ENCODE measurements at regions not wholly inside any gene's neighbourhood (a gene's known extent, or its start where the extent isn't known, plus 50 kb on each side); places are given as distances from the start of the nearest gene placed in this dataset.

DNA sequence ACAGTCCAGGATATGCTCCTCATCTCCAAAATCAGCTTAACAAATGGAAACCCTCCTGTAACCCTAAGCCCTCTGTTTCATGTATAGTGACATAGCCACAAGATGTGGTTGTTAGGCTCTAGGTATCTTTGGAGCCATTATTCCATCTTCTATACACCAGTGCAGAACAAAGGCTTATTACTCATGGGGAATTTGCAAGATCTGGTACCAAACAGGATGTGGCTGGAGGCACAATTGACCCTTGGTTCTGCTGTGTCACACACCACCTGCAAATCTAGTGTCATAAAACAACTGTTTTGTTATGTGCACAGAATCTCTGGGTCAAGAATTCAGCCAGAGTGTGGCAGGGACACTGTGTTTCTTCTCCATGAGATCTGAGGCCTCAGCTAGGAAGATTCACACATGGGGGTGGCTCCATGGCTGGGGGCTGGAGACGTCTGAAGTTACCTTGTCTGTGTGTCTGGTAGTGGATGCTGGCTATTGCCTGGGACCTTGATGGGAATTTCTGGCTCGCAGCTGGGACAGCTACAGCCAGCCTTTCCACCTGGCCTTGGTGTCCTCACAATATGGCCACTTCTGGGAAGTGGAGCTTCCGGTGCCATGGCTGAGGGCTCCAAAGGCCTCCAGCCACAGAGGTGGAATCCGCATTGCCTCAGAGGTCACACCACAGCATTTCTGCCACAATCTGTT is 369.9 kb downstream of the CDH26 start:
- DNase-seq (no peak), ATAC-seq (no peak)
- intact Hi-C loops (cut with DNase I, micrococcal nuclease) = no loop called here

DNA sequence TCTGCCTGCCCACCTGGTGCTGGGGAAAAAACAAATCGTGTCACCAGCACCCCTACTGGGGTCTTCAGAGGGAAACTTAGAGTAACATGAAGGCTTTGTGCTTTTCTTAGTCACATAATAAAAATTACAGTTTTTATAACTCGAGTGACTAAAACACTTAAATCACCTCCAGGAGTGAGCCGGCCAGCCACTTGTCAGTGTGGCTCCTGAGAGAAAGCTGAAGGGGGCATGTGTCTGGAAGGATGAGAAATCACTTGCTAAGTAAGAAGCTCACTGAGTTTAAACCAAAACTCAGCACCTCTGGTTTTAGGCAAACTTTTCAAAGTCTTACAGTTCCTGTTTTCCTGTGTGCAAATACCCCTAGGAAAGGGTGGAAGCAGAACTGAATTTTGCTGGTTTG is 372.2 kb downstream of the CDH26 start:
- intact Hi-C loops (cut with DNase I, micrococcal nuclease) = no loop called here
- ATAC-seq (no peak), DNase-seq (no peak)

DNA sequence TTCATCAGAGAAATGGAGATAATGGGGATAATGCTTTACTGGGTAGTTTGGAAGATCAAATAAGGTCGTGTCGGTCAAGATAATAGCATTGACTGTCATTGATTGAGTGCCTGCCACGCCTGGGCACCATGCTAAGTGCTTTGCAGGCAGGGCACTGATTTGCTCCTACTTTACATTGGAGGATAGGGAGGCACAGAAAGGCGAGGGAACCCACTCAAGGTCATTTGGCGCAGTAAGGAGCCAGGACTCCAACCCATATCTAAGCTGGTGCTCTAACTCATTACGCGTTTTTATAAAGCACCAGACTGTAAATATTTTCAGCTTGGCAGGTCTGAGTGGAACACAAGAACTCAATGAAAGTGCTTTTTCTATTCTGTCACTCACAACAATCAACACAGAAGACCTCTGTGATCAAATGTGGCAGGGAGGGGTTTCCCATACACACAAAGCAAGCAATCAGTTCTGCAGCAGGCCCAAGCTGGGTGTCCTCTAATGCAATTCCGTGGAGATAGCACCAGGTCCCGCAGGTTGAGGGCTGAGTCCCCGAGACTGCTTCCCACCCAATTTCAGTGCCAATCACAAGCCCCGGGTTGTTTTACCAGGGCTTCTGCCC is 373.6 kb downstream of the CDH26 start:
- ATAC-seq = no peak
- no peak for DNase-seq
- intact Hi-C loops (cut with DNase I, micrococcal nuclease) = no loop called here

DNA sequence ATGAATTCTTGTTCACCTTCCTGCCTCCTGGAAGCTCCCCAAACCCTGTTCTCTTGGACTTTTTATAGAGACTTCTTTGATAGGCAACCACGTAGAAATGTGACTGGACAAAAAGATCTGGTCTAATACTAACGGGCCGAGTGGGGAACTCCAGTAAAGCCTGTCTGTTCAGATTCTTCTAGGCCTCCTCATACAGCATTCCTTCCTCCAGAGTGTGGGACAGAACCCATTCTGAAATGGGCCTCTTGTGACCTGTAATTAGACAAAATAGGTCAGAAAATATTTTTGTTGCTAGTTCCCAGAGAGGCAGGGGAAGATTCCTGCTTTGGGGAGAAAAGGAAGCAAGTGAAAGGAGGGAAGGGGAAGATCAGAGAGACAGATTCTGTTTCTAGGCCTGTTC is 374.3 kb downstream of the CDH26 start:
- no peak for ATAC-seq

DNA sequence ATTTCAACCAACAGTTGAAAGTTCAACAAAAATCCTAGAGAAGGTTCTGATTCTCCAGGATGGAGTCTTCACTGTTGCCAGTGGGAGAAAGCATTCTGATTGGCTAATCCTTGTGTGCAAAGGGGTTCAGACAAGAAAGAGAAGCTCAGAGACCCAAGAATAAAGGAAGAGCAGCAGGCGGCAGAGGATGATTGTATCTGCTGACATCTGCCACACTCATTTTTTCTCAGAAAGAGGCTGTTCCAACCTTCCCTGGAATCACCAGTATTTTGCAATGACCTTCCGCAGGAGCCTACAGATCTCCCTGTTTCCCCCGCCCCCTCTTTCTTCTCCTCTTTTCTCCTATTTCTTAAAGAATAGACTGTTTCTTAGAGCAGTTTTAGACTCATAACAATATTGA is 376.7 kb downstream of the CDH26 start:
- no peak for DNase-seq
- no peak for ATAC-seq
- intact Hi-C loops (cut with DNase I, micrococcal nuclease) = no loop called here

More for the DNA sequence above, 374.3 kb downstream of the CDH26 start:
- intact Hi-C loops (cut with DNase I, micrococcal nuclease) = no loop called here
- no peak for DNase-seq

DNA sequence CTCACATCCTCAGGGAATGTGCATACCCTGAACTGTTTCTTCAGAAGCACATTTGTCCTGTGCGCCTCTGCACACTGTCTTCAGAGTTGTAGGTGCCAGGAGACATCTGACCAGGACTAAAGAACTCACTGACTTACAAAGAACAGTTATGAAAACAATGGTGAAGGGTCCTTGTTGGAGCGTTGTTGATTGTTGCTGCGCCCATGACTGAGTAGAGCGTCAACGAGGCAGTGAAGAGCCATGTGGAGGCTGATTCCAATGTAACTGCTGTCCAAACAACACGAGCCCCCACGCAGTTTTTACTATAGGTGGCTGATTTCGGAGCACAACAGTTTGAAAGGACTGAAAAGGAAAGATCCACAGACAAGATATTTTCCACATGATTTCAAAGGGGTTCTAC is 380.3 kb downstream of the CDH26 start:
- DNase-seq (no peak), ATAC-seq (no peak)

DNA sequence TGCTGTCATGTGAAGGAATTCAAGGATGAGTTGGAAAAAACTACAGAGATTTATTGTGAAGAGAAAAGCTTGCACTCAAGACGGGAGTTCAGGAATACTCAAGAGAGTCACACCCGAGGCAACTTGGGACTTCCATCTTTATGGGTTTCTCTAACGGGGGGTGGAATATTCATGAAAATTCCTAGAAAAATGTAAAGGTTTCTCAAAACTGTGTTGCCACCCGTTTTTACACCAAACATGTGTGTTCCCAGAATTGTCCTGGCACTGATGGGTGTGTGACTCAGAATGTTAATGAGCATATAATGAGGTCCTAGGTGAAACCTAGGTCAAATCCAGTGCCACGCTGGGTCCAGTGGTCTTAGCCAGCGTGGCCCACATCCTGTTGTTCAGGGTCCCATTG is 381.5 kb downstream of the CDH26 start:
- intact Hi-C loops (cut with DNase I, micrococcal nuclease) = no loop called here
- ATAC-seq = no peak
- no peak for DNase-seq

More for the DNA sequence above, 380.3 kb downstream of the CDH26 start:
- intact Hi-C loops (cut with DNase I, micrococcal nuclease) = no loop called here

DNA sequence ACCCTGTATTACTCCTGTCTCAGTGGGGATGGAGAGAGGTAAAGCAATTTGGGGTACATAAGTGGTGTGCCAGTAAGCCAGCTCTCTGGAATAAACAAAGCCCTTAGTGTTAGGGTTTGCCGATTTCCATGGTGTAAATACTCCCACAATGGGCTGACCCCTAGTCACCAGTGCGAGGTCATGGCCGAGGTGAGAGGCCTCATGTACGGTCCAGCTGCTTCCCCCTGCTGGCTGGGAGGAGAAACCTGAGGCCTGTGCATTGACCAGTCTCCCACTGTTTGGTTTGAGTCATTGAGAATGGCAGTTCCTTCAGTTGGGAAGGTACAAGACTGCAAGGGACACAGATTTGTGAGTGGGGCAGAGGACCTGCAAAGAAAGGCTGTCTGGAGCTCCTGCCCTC is 382.0 kb downstream of the CDH26 start:
- intact Hi-C loops (cut with DNase I, micrococcal nuclease) = no loop called here
- ATAC-seq = no peak
- DNase-seq = no peak

DNA sequence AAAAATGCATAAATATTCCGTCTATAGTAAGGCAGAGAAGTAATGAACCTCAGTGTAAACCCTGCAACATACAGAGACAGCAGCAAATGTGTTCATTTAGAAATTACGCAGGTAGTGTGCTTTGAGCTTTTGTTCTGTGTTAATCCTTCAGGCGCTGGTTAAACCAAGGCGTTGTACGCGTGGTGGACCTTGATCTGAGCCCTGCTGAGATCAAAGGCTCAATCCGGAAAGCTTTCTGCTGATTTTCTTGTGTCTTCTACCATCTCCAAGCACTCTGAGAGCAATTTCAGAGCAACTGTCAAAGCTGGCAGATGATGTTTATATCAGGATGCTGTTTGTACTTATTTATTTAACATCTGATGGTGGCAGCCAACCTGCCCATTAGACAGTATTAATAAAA is 382.8 kb downstream of the CDH26 start:
- intact Hi-C loops (cut with DNase I, micrococcal nuclease) = no loop called here
- ATAC-seq = peak; percentile 68
- DNase-seq = no peak

DNA sequence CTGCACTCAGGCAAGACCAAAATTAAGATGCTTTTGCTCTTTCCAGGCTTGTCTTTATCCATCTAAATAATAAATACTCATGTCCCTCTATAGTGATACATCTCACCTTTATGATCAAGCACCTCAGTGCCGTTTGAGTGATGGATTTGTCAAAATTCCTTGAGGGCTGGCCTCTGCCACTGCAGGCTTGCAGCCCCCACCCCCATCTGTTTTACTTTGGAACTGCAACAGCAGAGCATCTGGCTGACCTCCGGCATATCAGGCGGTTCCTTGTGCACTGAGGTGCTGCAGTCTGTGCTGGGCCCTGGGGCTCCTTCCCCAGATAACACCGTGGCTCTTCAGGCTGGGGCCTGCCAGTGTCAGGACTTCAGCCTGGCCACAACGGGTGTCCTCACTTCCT is 386.9 kb downstream of the CDH26 start:
- DNase-seq = no peak
- intact Hi-C loops (cut with DNase I, micrococcal nuclease) = no loop called here

DNA sequence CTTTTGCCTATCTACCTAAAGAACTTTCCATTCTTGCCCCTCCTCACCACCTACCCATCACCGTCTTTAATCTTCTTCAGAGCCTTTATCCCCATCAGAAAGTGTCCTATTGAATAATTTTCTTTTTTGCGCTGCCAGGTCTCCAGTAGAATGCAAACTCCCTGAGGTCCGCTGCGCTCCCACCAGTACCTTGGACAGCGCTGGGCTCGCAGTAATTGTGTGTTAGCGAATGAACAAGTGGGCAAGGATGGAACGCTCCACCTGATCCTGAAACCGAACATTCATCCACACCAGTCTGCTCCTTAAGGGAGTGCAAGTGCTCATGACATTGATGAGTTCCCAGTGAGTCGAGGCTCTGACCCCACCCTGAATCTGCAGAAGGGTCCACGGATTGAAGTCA is 391.2 kb downstream of the CDH26 start:
- intact Hi-C loops (cut with DNase I, micrococcal nuclease) = no loop called here
- ATAC-seq (no peak), DNase-seq (no peak)

More for the DNA sequence above, 386.9 kb downstream of the CDH26 start:
- no peak for ATAC-seq

DNA sequence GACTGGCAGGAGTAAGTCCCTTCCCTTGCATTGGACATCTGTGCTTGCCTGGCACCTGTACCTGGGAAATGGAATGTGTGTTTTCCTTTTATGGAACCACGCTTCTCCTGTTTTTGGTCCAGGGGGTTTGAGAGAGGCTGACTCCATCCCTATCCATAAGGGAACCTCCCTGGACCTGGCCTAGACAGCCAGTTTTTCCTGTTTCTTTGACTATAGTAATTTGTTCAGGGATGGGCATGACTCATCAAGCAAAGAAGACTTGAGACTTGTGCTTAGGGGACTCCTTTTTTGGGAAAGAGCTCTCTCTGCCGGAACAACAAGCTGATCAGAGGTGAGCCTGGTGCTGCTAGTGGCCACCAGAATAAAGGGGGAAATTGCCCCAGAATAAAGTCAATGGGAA is 393.8 kb downstream of the CDH26 start:
- no peak for ATAC-seq
- intact Hi-C loops (cut with DNase I, micrococcal nuclease) = no loop called here
- no peak for DNase-seq

DNA sequence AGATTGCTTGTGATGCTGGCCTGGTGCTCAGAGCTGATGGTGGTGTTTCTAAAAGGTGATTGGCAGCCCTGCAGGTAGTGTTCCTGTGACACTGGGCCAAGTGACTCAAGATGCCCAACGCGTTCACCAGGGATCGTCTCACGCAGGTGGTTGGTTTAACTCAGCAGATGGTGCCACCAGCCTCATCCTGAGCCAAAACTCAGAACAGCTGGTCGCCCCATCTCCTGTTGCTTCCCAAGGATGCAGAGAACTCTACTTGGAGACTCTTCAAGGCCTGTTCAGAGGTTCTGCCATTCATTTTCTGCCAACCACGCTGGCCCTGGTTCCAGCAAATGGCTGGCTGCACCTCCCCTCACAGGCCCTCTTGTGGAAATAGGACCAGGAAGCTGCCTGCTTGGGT is 394.4 kb downstream of the CDH26 start:
- intact Hi-C loops (cut with DNase I, micrococcal nuclease) = no loop called here
- no peak for ATAC-seq
- no peak for DNase-seq

DNA sequence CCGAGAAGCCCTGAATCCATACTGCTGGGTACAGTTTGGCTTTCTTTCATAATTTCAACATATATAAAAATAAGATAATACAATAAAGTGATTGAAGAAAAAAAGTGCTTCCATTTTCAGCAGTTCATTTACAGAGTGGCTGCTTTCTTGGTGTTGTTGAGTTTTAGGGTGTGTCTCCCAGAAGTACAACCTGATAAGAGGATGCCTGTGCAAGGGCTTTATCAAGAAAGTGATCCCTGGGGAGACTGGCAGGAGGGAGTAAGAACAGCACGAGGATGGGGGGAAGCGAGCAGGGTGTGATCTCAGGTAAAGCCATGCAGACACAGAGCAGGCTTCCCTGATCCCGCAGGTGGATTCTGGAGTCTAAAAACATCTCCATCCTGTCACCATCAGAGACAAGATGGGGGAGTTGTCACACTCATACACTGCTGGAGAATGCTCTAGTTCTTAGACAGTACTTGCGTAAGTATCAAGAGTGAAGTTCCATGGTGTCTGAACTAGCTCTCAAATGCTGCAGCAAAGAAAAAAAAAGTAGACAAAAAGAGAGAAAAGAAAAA is 395.9 kb downstream of the CDH26 start:
- intact Hi-C loops (cut with DNase I, micrococcal nuclease) = no loop called here
- DNase-seq (no peak), ATAC-seq (peak; percentile 71)

DNA sequence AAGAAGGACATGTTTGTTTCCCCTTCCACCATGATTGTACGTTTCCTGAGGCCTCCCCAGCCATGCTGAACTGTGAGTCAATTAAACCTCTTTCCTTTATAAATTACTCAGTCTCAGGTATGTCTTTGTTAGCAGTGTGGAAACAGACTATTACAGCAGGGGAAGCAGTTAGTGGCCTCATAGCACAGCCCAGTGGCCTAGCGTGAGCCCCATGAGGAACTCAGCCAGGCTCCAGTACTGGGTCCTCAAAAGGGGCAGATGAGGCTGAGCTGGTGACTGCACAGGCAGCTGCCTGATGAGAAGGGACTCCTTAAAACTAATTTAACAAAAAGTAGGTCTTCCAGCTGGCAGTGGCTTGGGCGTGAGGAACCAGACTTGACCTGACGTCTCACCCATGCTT is 399.9 kb downstream of the CDH26 start:
- intact Hi-C loops (cut with DNase I, micrococcal nuclease) = no loop called here
- ATAC-seq (no peak), DNase-seq (no peak)

DNA sequence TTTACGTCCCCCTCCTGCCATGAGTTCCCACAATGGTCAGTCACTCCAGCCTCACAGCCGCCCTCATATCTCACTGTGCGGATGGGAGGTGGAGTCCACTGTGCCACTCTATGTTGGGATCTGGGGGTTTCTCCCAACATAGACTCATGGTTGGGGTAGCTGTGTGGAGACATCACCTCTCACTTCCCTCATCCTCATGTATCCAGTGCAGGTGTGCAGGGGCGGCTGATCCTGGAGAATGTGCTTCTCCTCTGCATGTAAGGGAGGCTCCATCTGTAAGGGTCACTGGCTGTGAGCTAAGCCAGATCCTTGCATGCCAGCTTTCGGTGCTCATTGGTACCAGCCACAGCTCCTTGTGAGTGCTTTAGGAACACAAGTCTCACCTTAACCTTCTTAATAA is 400.8 kb downstream of the CDH26 start:
- intact Hi-C loops (cut with DNase I, micrococcal nuclease) = no loop called here
- ATAC-seq = no peak
- DNase-seq = no peak

DNA sequence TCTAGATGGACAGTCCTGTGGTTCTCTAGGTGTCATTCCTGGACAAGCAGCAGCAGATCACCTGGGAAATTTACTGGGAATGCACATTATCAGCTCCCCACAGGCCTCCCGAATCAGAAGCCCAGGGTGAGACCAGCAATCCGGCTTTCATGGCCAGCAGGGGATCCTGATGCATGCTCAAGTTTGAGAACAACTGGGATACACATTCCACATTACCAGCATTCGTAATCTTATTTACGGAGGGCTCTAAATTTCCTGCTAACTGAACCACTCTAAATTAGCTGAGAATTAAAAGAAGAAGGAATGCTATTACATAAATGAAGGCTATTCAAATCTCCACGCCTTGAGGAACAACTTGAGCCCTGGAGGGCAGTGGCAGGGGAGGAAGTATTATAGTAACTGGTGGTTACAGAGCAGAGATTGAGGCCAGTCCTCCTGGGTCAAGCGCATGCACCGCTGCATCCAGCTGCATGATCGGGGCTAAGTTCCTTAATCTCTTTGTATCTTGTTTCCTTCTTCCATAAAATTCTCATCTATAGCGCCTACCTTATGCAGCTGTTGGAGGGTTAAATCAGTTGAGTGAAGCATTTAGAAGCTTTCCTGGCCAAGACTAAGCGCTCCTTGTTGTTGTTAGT is 403.7 kb downstream of the CDH26 start:
- DNase-seq (no peak), ATAC-seq (no peak)
- intact Hi-C loops (cut with DNase I, micrococcal nuclease) = no loop called here

DNA sequence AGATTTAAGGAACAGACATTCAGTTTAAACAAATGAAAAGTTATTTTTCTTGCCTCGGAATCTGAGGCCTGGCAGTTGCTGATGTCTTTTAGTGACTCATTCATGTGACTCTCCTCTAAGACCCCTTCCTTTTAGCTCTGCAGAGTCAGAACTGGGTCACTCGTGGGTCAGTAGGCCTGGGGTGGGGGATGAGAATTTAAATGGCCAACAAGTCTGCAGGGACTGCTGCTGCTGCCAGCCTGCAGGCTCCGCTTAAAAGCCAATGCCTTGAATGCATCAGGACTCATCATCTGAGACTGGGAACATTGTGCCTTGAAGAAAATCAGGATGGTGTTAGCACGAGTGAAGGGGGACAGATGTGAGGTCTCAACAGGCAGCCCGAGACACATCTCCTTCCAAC is 404.3 kb downstream of the CDH26 start:
- DNase-seq = no peak
- ATAC-seq = no peak
- intact Hi-C loops (cut with DNase I, micrococcal nuclease) = no loop called here

DNA sequence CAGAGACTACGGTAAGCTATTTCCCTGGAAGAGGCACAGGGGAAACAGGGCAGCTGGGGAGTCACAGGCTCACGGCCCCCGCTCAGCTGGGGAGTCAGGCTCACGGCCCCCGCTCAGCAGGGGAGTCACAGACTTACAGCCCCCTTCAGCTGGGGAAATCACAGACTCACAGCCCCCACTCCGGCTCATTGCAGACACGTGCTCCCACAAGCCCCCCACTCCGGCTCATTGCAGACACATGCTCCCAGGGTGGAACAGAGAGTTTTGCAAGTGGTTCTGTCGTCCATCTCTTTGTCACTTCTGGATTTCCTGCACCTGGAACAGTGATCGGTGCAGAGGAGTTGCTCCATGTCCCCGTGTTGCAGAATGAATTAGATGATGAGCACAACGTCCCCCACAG is 405.5 kb downstream of the CDH26 start:
- DNase-seq = no peak
- intact Hi-C loops (cut with DNase I, micrococcal nuclease) = no loop called here
- ATAC-seq = no peak

DNA sequence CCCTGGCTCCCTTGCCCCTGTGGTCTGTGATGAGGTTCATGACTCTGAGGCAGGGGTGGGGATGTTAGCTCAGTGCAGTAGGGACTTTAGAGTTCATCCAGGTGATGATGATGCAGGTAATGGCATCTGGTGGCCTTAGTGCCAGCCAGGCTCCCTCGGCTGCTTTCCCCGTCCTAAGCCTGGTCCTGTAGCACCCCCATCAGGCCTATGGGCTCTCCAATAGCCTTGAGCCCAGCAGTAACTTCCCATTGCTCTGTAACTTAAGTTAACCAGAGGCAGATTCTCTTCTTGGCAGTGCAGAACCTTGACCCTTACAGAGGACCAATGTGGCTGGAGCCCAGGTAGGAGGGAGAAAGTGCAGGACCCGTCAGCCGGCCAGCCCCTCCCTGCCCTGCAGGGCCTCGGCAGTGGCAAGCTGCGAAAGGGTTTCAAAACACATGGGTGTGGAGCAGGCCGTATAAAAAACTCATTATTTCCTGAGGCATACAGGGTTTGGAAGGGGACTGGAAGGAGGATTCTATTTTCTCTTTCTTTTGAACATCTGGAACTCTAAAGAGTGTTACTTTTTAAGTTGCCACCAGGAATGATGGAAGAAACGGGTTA is 406.9 kb downstream of the CDH26 start:
- intact Hi-C loops (cut with DNase I, micrococcal nuclease) = no loop called here
- ATAC-seq (peak; percentile 58), DNase-seq (peak in 1 of 2 donors; percentile 15)
